ENCODE measurements at regions not wholly inside any gene's neighbourhood (a gene's known extent, or its start where the extent isn't known, plus 50 kb on each side); places are given as distances from the start of the nearest gene placed in this dataset.

DNA sequence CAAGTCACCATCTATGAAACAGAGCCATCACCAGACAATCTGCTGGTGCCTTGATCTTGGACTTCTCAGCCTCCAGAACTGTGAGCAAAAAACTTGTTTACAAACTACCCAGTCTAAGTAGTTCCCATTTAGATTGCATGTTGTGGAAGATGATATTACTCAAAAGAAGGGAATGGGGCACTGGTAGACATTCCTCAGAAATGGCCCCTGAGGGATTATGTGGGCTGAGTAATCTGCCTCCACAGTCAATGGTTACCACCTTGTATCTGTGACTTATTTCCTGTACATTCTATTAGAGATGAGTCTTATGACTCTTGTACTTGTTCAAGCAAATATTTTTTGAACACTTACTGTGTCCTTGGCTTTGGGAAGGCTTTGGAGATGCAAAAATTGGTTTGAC lies 160.4 kb downstream of the NUP35 start:
- Histone ChIP-seq H3K27ac (ENCODE audit: low read depth, low read length) (no peak overlapping the region), H3K9me3 (ENCODE audit: control insufficient read depth, insufficient read depth, low read length) (no peaks in the 10 kb centered on the region), H3K36me3 (ENCODE audit: control insufficient read depth, insufficient read depth, low read length) (no peaks in the 10 kb centered on the region), H3K4me1 (ENCODE audit: control insufficient read depth, insufficient read depth, low read length) (no peaks in the 10 kb centered on the region), H3K9ac (ENCODE audit: low read depth, low read length) (no peak overlapping the region), H3K27me3 (ENCODE audit: control insufficient read depth, insufficient read depth, low read length) (peaks cover 8% of the 10 kb centered on the region), H3K4me3 (ENCODE audit: low read depth, low read length) (no peak overlapping the region)

DNA sequence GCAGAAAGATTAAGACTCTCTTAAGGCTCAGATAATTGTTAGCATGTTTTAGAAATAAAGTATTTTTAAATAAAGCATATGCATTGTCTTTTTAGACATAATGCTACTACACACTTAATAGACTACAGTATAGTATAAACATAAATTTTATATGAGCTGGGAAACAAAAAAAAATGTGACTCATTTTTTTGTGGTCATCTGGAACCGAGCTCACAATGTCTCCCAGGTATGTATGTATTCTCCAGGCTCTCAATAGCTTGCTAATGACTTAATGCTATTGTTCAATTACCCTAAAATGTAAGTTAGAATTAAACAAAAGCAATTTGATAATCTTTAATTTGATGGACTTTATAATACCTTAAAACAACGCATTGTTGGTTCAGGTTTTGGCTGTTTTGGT lies 167.2 kb downstream of the NUP35 start:
- H3K27ac ChIP-seq (ENCODE audit: low read depth, low read length), result peak overlapping the region; percentile 17
- H3K9me3 ChIP-seq (ENCODE audit: control insufficient read depth, insufficient read depth, low read length), result no peaks in the 10 kb centered on the region
- no peaks in the 10 kb centered on the region for H3K36me3 ChIP-seq (ENCODE audit: control insufficient read depth, insufficient read depth, low read length)
- peaks cover 7% of the 10 kb centered on the region; the same call in 1 of the 2 replicates for H3K4me1 ChIP-seq (ENCODE audit: control insufficient read depth, insufficient read depth, low read length)
- H3K9ac ChIP-seq (ENCODE audit: low read depth, low read length), result no peak overlapping the region
- no peak overlapping the region for H3K4me3 ChIP-seq (ENCODE audit: low read depth, low read length)
- peaks cover 38% of the 10 kb centered on the region for H3K27me3 ChIP-seq (ENCODE audit: control insufficient read depth, insufficient read depth, low read length)

DNA sequence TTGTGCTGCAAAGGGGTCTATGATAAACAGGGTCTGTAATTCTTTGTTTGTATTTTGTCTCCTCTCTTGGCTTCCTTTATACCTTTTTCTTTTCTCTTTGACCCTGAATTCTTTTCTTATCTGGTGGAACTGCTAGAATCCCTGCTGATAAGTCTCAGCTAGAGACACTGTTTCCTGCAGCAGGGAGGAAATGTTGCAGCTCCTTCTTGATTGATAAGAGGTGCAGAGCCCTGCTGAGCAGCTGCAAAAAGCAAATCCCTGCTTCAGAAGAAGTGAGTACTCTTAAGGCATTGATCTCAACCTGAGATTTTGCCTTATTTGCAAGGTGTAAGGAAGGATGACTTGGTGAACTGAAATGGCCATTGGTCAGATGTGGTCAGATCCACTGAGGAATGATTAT lies 167.8 kb downstream of the NUP35 start:
- Histone ChIP-seq H3K9ac (ENCODE audit: low read depth, low read length) (no peak overlapping the region), H3K4me3 (ENCODE audit: low read depth, low read length) (no peak overlapping the region), H3K4me1 (ENCODE audit: control insufficient read depth, insufficient read depth, low read length) (peaks cover 7% of the 10 kb centered on the region; the same call in 1 of the 2 replicates), H3K36me3 (ENCODE audit: control insufficient read depth, insufficient read depth, low read length) (no peaks in the 10 kb centered on the region), H3K9me3 (ENCODE audit: control insufficient read depth, insufficient read depth, low read length) (no peaks in the 10 kb centered on the region), H3K27me3 (ENCODE audit: control insufficient read depth, insufficient read depth, low read length) (peaks cover 38% of the 10 kb centered on the region), H3K27ac (ENCODE audit: low read depth, low read length) (peak overlapping the region; percentile 17)

DNA sequence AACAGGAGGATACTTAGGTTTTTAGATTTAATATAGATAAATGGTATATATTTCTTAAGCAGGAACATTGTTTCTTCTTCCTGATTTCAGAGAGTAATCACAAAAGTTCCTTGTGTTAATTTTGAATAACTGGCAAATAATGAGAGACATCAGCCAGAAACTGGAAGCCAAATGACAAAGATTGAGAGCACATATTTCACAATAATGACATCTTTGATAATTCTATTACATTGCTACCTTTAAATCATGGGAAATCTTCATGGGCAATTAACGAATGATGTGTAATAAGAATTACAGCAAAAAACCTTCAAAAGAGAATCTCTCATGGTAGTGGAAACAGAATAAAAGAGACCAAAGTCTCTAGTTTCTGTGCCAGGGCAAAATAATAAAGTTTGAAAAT lies 215.1 kb downstream of the NUP35 start:
- Histone ChIP-seq H3K4me3 (ENCODE audit: low read depth, low read length) (no peak overlapping the region), H3K9me3 (ENCODE audit: control insufficient read depth, insufficient read depth, low read length) (no peaks in the 10 kb centered on the region), H3K9ac (ENCODE audit: low read depth, low read length) (no peak overlapping the region), H3K36me3 (ENCODE audit: control insufficient read depth, insufficient read depth, low read length) (no peaks in the 10 kb centered on the region), H3K4me1 (ENCODE audit: control insufficient read depth, insufficient read depth, low read length) (no peaks in the 10 kb centered on the region), H3K27ac (ENCODE audit: low read depth, low read length) (no peak overlapping the region), H3K27me3 (ENCODE audit: control insufficient read depth, insufficient read depth, low read length) (no peaks in the 10 kb centered on the region)

DNA sequence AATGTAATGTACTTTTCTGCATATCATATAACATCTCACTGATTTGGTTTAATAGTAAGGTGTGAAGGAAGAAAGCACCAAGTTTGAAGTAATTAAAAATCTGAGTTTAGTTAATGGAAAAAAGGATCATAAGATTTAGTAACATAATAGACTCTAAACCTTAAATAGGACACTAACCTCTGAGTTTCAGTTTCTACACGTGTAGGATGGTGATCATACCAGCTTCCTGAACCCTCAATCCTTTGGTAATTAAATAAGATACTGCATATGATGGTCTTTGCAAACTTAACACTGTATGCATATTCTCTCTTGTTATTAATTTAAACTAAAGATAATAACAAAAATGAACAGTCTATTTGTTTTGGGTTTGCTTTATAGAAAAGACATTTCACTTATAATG lies 216.8 kb downstream of the NUP35 start:
- H3K36me3 ChIP-seq (ENCODE audit: control insufficient read depth, insufficient read depth, low read length), result no peaks in the 10 kb centered on the region
- H3K9me3 ChIP-seq (ENCODE audit: control insufficient read depth, insufficient read depth, low read length), result no peaks in the 10 kb centered on the region
- H3K4me3 ChIP-seq (ENCODE audit: low read depth, low read length), result no peak overlapping the region
- H3K4me1 ChIP-seq (ENCODE audit: control insufficient read depth, insufficient read depth, low read length), result no peaks in the 10 kb centered on the region
- no peaks in the 10 kb centered on the region for H3K27me3 ChIP-seq (ENCODE audit: control insufficient read depth, insufficient read depth, low read length)
- H3K27ac ChIP-seq (ENCODE audit: low read depth, low read length), result no peak overlapping the region
- H3K9ac ChIP-seq (ENCODE audit: low read depth, low read length), result no peak overlapping the region

DNA sequence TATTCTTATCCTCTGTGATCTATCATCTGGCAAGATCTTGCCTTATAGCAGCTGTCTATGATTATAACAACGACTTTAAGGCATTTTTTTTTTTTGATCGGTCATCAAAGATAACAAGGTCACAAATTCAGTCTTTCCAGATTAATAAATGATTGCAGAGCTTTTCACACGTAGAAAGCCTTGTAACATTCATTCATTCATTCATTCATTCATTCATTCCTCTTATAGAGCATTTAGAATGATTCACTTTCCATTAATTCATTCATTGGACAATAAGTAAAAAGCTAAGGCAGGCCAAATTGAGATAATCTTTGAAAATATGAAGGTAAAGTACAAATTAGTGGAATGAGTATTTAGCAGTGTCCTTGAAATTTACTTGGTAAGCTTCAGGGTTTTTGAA lies 223.7 kb downstream of the NUP35 start:
- Histone ChIP-seq H3K9me3 (ENCODE audit: control insufficient read depth, insufficient read depth, low read length) (no peaks in the 10 kb centered on the region), H3K27ac (ENCODE audit: low read depth, low read length) (no peak overlapping the region), H3K27me3 (ENCODE audit: control insufficient read depth, insufficient read depth, low read length) (no peaks in the 10 kb centered on the region), H3K4me1 (ENCODE audit: control insufficient read depth, insufficient read depth, low read length) (0 out of 2 replicates have a peak, but pooled peaks cover 3% of the 10 kb centered on the region), H3K4me3 (ENCODE audit: low read depth, low read length) (no peak overlapping the region), H3K9ac (ENCODE audit: low read depth, low read length) (no peak overlapping the region), H3K36me3 (ENCODE audit: control insufficient read depth, insufficient read depth, low read length) (no peaks in the 10 kb centered on the region)

DNA sequence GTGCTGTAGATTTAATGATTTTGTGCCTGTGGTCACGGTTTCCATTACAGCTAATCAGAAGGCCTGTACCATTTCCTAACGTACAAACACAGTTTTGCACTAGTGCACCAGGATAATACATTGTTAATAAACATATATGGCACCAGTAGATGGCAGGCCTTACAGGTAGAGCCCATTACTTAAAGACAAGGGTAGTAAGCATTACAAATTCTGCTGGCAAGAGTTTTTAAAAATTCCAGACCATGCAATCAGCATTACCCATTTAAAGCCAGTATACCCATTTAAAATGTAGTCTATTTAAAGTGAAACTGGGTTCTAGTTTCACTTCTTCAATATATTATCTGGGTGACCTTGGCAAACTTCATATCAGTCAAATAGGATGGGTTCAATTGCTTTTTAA lies 224.2 kb downstream of the NUP35 start:
- no peaks in the 10 kb centered on the region for H3K9me3 ChIP-seq (ENCODE audit: control insufficient read depth, insufficient read depth, low read length)
- no peaks in the 10 kb centered on the region for H3K36me3 ChIP-seq (ENCODE audit: control insufficient read depth, insufficient read depth, low read length)
- H3K4me1 ChIP-seq (ENCODE audit: control insufficient read depth, insufficient read depth, low read length), result 0 out of 2 replicates have a peak, but pooled peaks cover 3% of the 10 kb centered on the region
- no peak overlapping the region for H3K4me3 ChIP-seq (ENCODE audit: low read depth, low read length)
- H3K9ac ChIP-seq (ENCODE audit: low read depth, low read length), result no peak overlapping the region
- H3K27me3 ChIP-seq (ENCODE audit: control insufficient read depth, insufficient read depth, low read length), result no peaks in the 10 kb centered on the region
- no peak overlapping the region for H3K27ac ChIP-seq (ENCODE audit: low read depth, low read length)

DNA sequence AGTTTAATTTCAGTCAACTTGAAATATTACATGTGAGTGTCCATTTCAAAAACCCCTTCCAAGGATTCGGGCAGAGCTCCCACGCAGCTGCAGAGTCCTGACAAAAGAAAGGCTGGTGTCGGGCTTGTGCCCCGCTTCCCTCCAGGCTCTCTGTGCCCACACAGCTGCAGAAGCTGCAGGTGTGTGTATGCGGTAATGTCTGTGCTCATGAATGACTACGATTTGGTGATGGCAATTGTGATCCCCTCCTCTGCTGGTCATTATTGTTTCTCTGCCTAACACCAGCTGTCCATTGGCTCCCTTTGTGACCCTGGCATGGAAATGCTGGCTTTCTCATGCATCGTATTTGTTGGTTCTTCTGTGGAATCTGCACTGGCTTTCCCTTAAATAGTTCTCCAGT lies 224.8 kb downstream of the NUP35 start:
- Histone ChIP-seq H3K9ac (ENCODE audit: low read depth, low read length) (no peak overlapping the region), H3K4me1 (ENCODE audit: control insufficient read depth, insufficient read depth, low read length) (0 out of 2 replicates have a peak, but pooled peaks cover 3% of the 10 kb centered on the region), H3K9me3 (ENCODE audit: control insufficient read depth, insufficient read depth, low read length) (no peaks in the 10 kb centered on the region), H3K27ac (ENCODE audit: low read depth, low read length) (no peak overlapping the region), H3K4me3 (ENCODE audit: low read depth, low read length) (no peak overlapping the region), H3K27me3 (ENCODE audit: control insufficient read depth, insufficient read depth, low read length) (no peaks in the 10 kb centered on the region), H3K36me3 (ENCODE audit: control insufficient read depth, insufficient read depth, low read length) (no peaks in the 10 kb centered on the region)

DNA sequence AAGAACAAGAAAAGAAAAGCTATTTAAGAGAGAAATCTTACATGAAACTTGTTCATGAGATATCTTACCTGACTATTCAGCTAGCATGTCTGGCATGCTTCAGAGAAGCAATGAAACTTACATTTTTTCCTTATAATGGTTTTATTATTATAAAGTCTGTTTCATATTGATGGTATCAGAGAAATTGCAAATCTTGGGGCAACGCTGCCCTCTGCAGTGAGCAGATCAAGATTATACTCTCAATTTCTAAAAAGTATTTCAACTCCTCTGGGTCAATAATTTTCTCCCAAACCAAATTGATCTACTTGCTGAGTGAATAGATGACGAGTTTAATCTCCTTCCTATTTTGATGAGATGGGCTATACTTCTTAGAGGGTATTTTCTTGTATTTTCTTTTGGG lies 235.6 kb downstream of the NUP35 start:
- Histone ChIP-seq H3K27me3 (ENCODE audit: control insufficient read depth, insufficient read depth, low read length) (no peaks in the 10 kb centered on the region), H3K9ac (ENCODE audit: low read depth, low read length) (no peak overlapping the region), H3K4me1 (ENCODE audit: control insufficient read depth, insufficient read depth, low read length) (no peaks in the 10 kb centered on the region), H3K9me3 (ENCODE audit: control insufficient read depth, insufficient read depth, low read length) (no peaks in the 10 kb centered on the region), H3K36me3 (ENCODE audit: control insufficient read depth, insufficient read depth, low read length) (no peaks in the 10 kb centered on the region), H3K4me3 (ENCODE audit: low read depth, low read length) (no peak overlapping the region), H3K27ac (ENCODE audit: low read depth, low read length) (no peak overlapping the region)

DNA sequence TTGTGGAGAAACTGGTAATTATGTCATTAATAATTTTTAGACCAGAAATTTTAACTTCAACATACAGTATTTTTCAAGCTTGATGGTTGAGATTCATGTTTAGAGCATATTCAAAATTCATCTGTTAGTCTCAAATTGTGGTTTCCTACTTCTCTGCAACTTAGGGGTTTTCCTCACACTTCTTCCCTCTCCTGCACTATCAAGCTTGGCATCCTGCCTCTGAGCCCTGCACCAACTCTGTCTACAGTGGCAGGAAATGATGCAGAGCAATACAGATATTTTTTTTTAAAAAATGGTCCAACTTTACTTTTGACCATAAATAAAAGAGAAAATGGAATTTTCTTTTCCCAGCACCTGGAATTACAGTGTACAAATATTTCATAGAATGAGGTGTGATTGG lies 247.3 kb downstream of the NUP35 start:
- no peaks in the 10 kb centered on the region for H3K27me3 ChIP-seq (ENCODE audit: control insufficient read depth, insufficient read depth, low read length)
- no peak overlapping the region for H3K27ac ChIP-seq (ENCODE audit: low read depth, low read length)
- H3K9ac ChIP-seq (ENCODE audit: low read depth, low read length), result no peak overlapping the region
- no peaks in the 10 kb centered on the region for H3K36me3 ChIP-seq (ENCODE audit: control insufficient read depth, insufficient read depth, low read length)
- H3K4me1 ChIP-seq (ENCODE audit: control insufficient read depth, insufficient read depth, low read length), result no peaks in the 10 kb centered on the region
- no peaks in the 10 kb centered on the region for H3K9me3 ChIP-seq (ENCODE audit: control insufficient read depth, insufficient read depth, low read length)
- no peak overlapping the region for H3K4me3 ChIP-seq (ENCODE audit: low read depth, low read length)

DNA sequence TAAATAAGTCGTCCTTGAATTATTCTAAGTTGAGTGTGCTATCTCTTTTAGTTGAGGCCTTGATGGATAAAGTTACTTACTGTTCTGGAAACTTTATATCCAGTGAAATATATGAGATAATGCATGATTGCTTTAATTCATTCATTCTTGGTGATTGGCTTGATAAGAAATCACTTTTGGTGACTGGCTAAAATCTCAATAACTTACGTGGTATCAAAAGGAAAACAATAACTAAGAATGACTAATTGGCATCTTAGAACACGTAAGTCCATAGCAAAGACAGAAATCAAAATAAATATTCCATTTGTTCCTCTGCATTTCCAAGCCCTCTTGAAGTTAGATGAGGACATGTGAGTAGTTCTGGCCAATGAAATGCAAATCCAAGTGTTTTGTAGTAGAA lies 251.6 kb downstream of the NUP35 start:
- Histone ChIP-seq H3K9me3 (ENCODE audit: control insufficient read depth, insufficient read depth, low read length) (no peaks in the 10 kb centered on the region), H3K36me3 (ENCODE audit: control insufficient read depth, insufficient read depth, low read length) (no peaks in the 10 kb centered on the region), H3K27ac (ENCODE audit: low read depth, low read length) (no peak overlapping the region), H3K27me3 (ENCODE audit: control insufficient read depth, insufficient read depth, low read length) (no peaks in the 10 kb centered on the region), H3K4me1 (ENCODE audit: control insufficient read depth, insufficient read depth, low read length) (no peaks in the 10 kb centered on the region), H3K9ac (ENCODE audit: low read depth, low read length) (no peak overlapping the region), H3K4me3 (ENCODE audit: low read depth, low read length) (no peak overlapping the region)

DNA sequence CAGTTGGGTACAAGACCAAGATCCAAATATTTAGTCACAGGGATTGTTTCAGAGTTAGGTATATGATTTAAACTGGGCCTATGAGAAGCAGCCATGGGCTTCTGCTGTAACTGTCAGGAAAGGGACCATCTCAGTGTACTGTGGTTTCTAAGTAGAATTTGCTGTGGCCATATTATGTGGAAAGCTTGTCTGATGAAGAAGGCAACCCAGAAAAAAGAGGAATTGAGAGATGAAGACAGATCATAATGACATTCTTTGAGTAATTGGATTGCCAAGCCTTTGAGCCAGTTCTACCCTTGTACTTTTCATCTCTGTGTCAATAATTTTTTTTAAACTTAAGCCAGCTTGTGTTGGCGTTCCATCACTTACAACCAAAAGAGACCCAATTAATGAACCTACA lies 259.6 kb downstream of the NUP35 start:
- no peak overlapping the region for H3K9ac ChIP-seq (ENCODE audit: low read depth, low read length)
- H3K4me3 ChIP-seq (ENCODE audit: low read depth, low read length), result no peak overlapping the region
- no peaks in the 10 kb centered on the region for H3K9me3 ChIP-seq (ENCODE audit: control insufficient read depth, insufficient read depth, low read length)
- H3K4me1 ChIP-seq (ENCODE audit: control insufficient read depth, insufficient read depth, low read length), result no peaks in the 10 kb centered on the region
- H3K36me3 ChIP-seq (ENCODE audit: control insufficient read depth, insufficient read depth, low read length), result no peaks in the 10 kb centered on the region
- H3K27me3 ChIP-seq (ENCODE audit: control insufficient read depth, insufficient read depth, low read length), result no peaks in the 10 kb centered on the region
- no peak overlapping the region for H3K27ac ChIP-seq (ENCODE audit: low read depth, low read length)

All from HUES48 (cell line).